OCI-LY1 (cell line): ENCODE measurements at regions not wholly inside any gene's neighbourhood (a gene's known extent, or its start where the extent isn't known, plus 50 kb on each side); places are given as distances from the start of the nearest gene placed in this dataset.

Source experiments
- EZH2 ChIP-seq: fragments of 200-600 bp; sonication (generic), shearing (Covaris generic); IDR thresholded peaks from 2 replicates; pipeline ENCODE4 v1.8.0; 2017; ENCODE audit warnings: borderline replicate concordance, mixed run types, mild to moderate bottlenecking, antibody characterized with exemption, low read length, moderate library complexity, mixed read lengths
- TF ChIP-seq, protein P1 (sequence below): fragments of 200-600 bp; sonication (generic), shearing (Covaris generic); IDR thresholded peaks from 2 replicates; pipeline ENCODE4 v1.5.1; 2017; ENCODE audit warnings: mild to moderate bottlenecking, antibody characterized with exemption, low read length, moderate library complexity, mixed read lengths

DNA sequence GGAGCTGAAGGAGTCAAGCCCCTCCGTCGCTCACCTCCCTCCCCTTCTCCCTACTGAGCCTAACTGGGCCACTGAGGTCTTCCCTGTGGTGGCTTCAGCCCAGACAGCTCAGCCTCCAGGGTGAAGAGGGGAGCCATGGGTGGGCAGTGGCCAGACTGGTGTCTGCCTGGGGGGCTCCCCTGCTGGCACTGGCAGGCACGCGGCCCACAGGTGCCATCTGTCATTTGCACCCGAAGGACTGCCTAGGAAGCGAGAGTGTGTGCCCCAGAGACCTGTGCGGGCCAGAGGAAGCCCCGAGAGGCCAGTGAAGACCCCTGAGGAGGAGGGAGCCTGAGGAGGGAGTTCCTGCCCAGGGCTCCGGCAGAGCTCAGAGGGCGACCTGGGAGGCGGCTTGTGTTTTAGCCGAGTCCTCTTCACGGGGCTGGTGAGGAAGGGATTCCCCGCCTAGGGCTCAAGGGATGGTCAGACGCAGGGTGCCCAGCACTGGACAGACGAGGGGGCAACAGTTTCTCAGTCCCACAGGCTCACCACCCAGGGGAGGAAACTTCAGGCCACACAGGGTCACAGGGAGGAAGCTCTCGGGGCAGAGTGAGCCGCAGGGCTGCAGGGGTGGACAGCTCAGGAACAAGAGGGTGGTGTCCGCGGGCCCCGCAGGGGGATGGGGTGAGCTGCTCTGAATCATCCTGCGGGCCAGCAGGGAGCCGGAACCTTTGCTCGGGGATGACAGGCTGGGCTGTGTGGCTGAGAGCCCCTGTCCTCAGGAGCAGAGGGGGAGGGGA, 76.2 kb upstream of the PPP2R2D start:
- TF ChIP-seq EZH2: no peak
- TF ChIP-seq, protein P1, sequence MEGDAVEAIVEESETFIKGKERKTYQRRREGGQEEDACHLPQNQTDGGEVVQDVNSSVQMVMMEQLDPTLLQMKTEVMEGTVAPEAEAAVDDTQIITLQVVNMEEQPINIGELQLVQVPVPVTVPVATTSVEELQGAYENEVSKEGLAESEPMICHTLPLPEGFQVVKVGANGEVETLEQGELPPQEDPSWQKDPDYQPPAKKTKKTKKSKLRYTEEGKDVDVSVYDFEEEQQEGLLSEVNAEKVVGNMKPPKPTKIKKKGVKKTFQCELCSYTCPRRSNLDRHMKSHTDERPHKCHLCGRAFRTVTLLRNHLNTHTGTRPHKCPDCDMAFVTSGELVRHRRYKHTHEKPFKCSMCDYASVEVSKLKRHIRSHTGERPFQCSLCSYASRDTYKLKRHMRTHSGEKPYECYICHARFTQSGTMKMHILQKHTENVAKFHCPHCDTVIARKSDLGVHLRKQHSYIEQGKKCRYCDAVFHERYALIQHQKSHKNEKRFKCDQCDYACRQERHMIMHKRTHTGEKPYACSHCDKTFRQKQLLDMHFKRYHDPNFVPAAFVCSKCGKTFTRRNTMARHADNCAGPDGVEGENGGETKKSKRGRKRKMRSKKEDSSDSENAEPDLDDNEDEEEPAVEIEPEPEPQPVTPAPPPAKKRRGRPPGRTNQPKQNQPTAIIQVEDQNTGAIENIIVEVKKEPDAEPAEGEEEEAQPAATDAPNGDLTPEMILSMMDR: no peak
